ENCODE measurements at regions not wholly inside any gene's neighbourhood (a gene's known extent, or its start where the extent isn't known, plus 50 kb on each side); places are given as distances from the start of the nearest gene placed in this dataset.

- Histone ChIP-seq H3K4me3 (ENCODE audit: low read length) (no peak overlapping the region), H3K4me1 (ENCODE audit: control insufficient read depth, insufficient read depth, low read length) (no peaks in the 10 kb centered on the region), H3K9ac (ENCODE audit: low read length) (no peak overlapping the region), H3K27me3 (ENCODE audit: control insufficient read depth, insufficient read depth, low read length) (no peaks in the 10 kb centered on the region), H3K36me3 (ENCODE audit: control insufficient read depth, insufficient read depth, low read length) (no peaks in the 10 kb centered on the region), H3K9me3 (ENCODE audit: control insufficient read depth, low read length) (no peaks in the 10 kb centered on the region)
Measured at GRCh38 chr10:91024541-91024940, 103.7 kb upstream of the ANKRD1 start.

- Histone ChIP-seq H3K27me3 (ENCODE audit: control insufficient read depth, insufficient read depth, low read length) (no peaks in the 10 kb centered on the region), H3K9ac (ENCODE audit: low read length) (no peak overlapping the region), H3K36me3 (ENCODE audit: control insufficient read depth, insufficient read depth, low read length) (no peaks in the 10 kb centered on the region), H3K9me3 (ENCODE audit: control insufficient read depth, low read length) (no peaks in the 10 kb centered on the region), H3K4me1 (ENCODE audit: control insufficient read depth, insufficient read depth, low read length) (peaks cover 4% of the 10 kb centered on the region), H3K4me3 (ENCODE audit: low read length) (no peak overlapping the region)
Measured at GRCh38 chr10:91032611-91033206, 111.8 kb upstream of the ANKRD1 start.

- peaks cover 4% of the 10 kb centered on the region for H3K4me1 ChIP-seq (ENCODE audit: control insufficient read depth, insufficient read depth, low read length)
- H3K9me3 ChIP-seq (ENCODE audit: control insufficient read depth, low read length): no peaks in the 10 kb centered on the region
- H3K4me3 ChIP-seq (ENCODE audit: low read length): no peak overlapping the region
- H3K9ac ChIP-seq (ENCODE audit: low read length): no peak overlapping the region
- H3K36me3 ChIP-seq (ENCODE audit: control insufficient read depth, insufficient read depth, low read length): no peaks in the 10 kb centered on the region
- H3K27me3 ChIP-seq (ENCODE audit: control insufficient read depth, insufficient read depth, low read length): no peaks in the 10 kb centered on the region
Measured at GRCh38 chr10:91033324-91033950, 112.5 kb upstream of the ANKRD1 start.

GRCh38 chr10:91034042-91034441 lies 113.2 kb upstream of the ANKRD1 start:
- no peak overlapping the region for H3K9ac ChIP-seq (ENCODE audit: low read length)
- H3K4me3 ChIP-seq (ENCODE audit: low read length): no peak overlapping the region
- H3K4me1 ChIP-seq (ENCODE audit: control insufficient read depth, insufficient read depth, low read length): peaks cover 4% of the 10 kb centered on the region
- H3K36me3 ChIP-seq (ENCODE audit: control insufficient read depth, insufficient read depth, low read length): no peaks in the 10 kb centered on the region
- no peaks in the 10 kb centered on the region for H3K9me3 ChIP-seq (ENCODE audit: control insufficient read depth, low read length)
- no peaks in the 10 kb centered on the region for H3K27me3 ChIP-seq (ENCODE audit: control insufficient read depth, insufficient read depth, low read length)

- H3K4me3 ChIP-seq (ENCODE audit: low read length): no peak overlapping the region
- H3K9ac ChIP-seq (ENCODE audit: low read length): no peak overlapping the region
- peaks cover 4% of the 10 kb centered on the region for H3K4me1 ChIP-seq (ENCODE audit: control insufficient read depth, insufficient read depth, low read length)
- no peaks in the 10 kb centered on the region for H3K27me3 ChIP-seq (ENCODE audit: control insufficient read depth, insufficient read depth, low read length)
- no peaks in the 10 kb centered on the region for H3K9me3 ChIP-seq (ENCODE audit: control insufficient read depth, low read length)
- H3K36me3 ChIP-seq (ENCODE audit: control insufficient read depth, insufficient read depth, low read length): no peaks in the 10 kb centered on the region
Measured at GRCh38 chr10:91034494-91035159, 113.7 kb upstream of the ANKRD1 start.

- H3K4me1 ChIP-seq (ENCODE audit: control insufficient read depth, insufficient read depth, low read length): peaks cover 4% of the 10 kb centered on the region
- H3K27me3 ChIP-seq (ENCODE audit: control insufficient read depth, insufficient read depth, low read length): no peaks in the 10 kb centered on the region
- H3K9me3 ChIP-seq (ENCODE audit: control insufficient read depth, low read length): no peaks in the 10 kb centered on the region
- no peak overlapping the region for H3K4me3 ChIP-seq (ENCODE audit: low read length)
- no peaks in the 10 kb centered on the region for H3K36me3 ChIP-seq (ENCODE audit: control insufficient read depth, insufficient read depth, low read length)
- no peak overlapping the region for H3K9ac ChIP-seq (ENCODE audit: low read length)
Measured at GRCh38 chr10:91035650-91036292, 114.9 kb upstream of the ANKRD1 start.

GRCh38 chr10:91036807-91037411 lies 116.0 kb upstream of the ANKRD1 start:
- no peaks in the 10 kb centered on the region for H3K36me3 ChIP-seq (ENCODE audit: control insufficient read depth, insufficient read depth, low read length)
- no peaks in the 10 kb centered on the region for H3K27me3 ChIP-seq (ENCODE audit: control insufficient read depth, insufficient read depth, low read length)
- H3K4me1 ChIP-seq (ENCODE audit: control insufficient read depth, insufficient read depth, low read length): peaks cover 4% of the 10 kb centered on the region
- no peaks in the 10 kb centered on the region for H3K9me3 ChIP-seq (ENCODE audit: control insufficient read depth, low read length)
- no peak overlapping the region for H3K4me3 ChIP-seq (ENCODE audit: low read length)
- no peak overlapping the region for H3K9ac ChIP-seq (ENCODE audit: low read length)

- Histone ChIP-seq H3K4me3 (ENCODE audit: low read length) (no peak overlapping the region), H3K9me3 (ENCODE audit: control insufficient read depth, low read length) (no peaks in the 10 kb centered on the region), H3K27me3 (ENCODE audit: control insufficient read depth, insufficient read depth, low read length) (no peaks in the 10 kb centered on the region), H3K4me1 (ENCODE audit: control insufficient read depth, insufficient read depth, low read length) (peaks cover 4% of the 10 kb centered on the region), H3K36me3 (ENCODE audit: control insufficient read depth, insufficient read depth, low read length) (no peaks in the 10 kb centered on the region), H3K9ac (ENCODE audit: low read length) (no peak overlapping the region)
Measured at GRCh38 chr10:91038971-91039370, 118.1 kb upstream of the ANKRD1 start.

- H3K4me3 ChIP-seq (ENCODE audit: low read length): no peak overlapping the region
- no peaks in the 10 kb centered on the region for H3K4me1 ChIP-seq (ENCODE audit: control insufficient read depth, insufficient read depth, low read length)
- no peaks in the 10 kb centered on the region for H3K27me3 ChIP-seq (ENCODE audit: control insufficient read depth, insufficient read depth, low read length)
- no peak overlapping the region for H3K9ac ChIP-seq (ENCODE audit: low read length)
- H3K36me3 ChIP-seq (ENCODE audit: control insufficient read depth, insufficient read depth, low read length): no peaks in the 10 kb centered on the region
- H3K9me3 ChIP-seq (ENCODE audit: control insufficient read depth, low read length): no peaks in the 10 kb centered on the region
Measured at GRCh38 chr10:91040343-91040742, 119.5 kb upstream of the ANKRD1 start.

- Histone ChIP-seq H3K36me3 (ENCODE audit: control insufficient read depth, insufficient read depth, low read length) (no peaks in the 10 kb centered on the region), H3K4me1 (ENCODE audit: control insufficient read depth, insufficient read depth, low read length) (no peaks in the 10 kb centered on the region), H3K4me3 (ENCODE audit: low read length) (no peak overlapping the region), H3K27me3 (ENCODE audit: control insufficient read depth, insufficient read depth, low read length) (no peaks in the 10 kb centered on the region), H3K9me3 (ENCODE audit: control insufficient read depth, low read length) (no peaks in the 10 kb centered on the region), H3K9ac (ENCODE audit: low read length) (no peak overlapping the region)
Measured at GRCh38 chr10:91042069-91042468, 121.2 kb upstream of the ANKRD1 start.

- H3K9ac ChIP-seq (ENCODE audit: low read length): no peak overlapping the region
- H3K4me1 ChIP-seq (ENCODE audit: control insufficient read depth, insufficient read depth, low read length): no peaks in the 10 kb centered on the region
- H3K27me3 ChIP-seq (ENCODE audit: control insufficient read depth, insufficient read depth, low read length): no peaks in the 10 kb centered on the region
- no peaks in the 10 kb centered on the region for H3K9me3 ChIP-seq (ENCODE audit: control insufficient read depth, low read length)
- H3K4me3 ChIP-seq (ENCODE audit: low read length): no peak overlapping the region
- no peaks in the 10 kb centered on the region for H3K36me3 ChIP-seq (ENCODE audit: control insufficient read depth, insufficient read depth, low read length)
Measured at GRCh38 chr10:91043173-91043910, 122.5 kb upstream of the ANKRD1 start.
